ENCODE measurements at regions not wholly inside any gene's neighbourhood (a gene's known extent, or its start where the extent isn't known, plus 50 kb on each side); places are given as distances from the start of the nearest gene placed in this dataset.
A peak's percentile ranks its signal among the peaks of the same experiment; 100 is the strongest.

- H3K4me3 ChIP-seq (ENCODE audit: low read depth, low read length) = no peak overlapping the region
- no peak for TF ChIP-seq CTCF (conservative IDR thresholded peaks at IDR 0.05; ENCODE audit: low read depth, low read length)
- DNase-seq (ENCODE audit: low read depth) = no peak
Measured at GRCh38 chr12:91579516-91580263, 397.1 kb upstream of the DCN start.

- H3K4me3 ChIP-seq (ENCODE audit: low read depth, low read length) = peak overlapping the region; percentile 40
- no peak for DNase-seq (ENCODE audit: low read depth)
- peak; percentile 35 for TF ChIP-seq CTCF (conservative IDR thresholded peaks at IDR 0.05; ENCODE audit: low read depth, low read length)
Measured at GRCh38 chr12:91577586-91578539, 395.2 kb upstream of the DCN start.

DNA sequence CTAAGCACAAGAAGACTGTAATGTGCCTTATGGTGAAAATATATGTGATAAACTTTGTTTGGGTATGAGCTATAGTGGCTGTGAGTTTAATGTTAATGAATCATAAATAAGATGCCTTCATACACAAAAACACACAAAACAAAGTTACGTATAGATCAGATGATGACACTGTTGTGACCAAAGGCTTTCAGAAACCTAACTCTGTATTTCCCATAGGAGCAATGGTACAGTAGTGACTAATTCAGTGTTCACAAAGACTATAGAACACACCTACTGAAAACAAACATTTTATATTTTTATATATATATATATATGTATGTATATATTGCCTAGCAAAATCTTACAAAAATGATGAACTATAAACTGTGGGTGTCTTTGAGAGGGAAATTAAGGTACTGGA is 393.8 kb upstream of the DCN start:
- no peak for DNase-seq (ENCODE audit: low read depth)
- TF ChIP-seq CTCF (conservative IDR thresholded peaks at IDR 0.05; ENCODE audit: low read depth, low read length) = no peak
- no peak overlapping the region for H3K4me3 ChIP-seq (ENCODE audit: low read depth, low read length)

GRCh38 chr12:91575630-91576029 is 393.0 kb upstream of the DCN start:
- H3K4me3 ChIP-seq (ENCODE audit: low read depth, low read length) = no peak overlapping the region
- TF ChIP-seq CTCF (conservative IDR thresholded peaks at IDR 0.05; ENCODE audit: low read depth, low read length) = no peak
- no peak for DNase-seq (ENCODE audit: low read depth)

DNA sequence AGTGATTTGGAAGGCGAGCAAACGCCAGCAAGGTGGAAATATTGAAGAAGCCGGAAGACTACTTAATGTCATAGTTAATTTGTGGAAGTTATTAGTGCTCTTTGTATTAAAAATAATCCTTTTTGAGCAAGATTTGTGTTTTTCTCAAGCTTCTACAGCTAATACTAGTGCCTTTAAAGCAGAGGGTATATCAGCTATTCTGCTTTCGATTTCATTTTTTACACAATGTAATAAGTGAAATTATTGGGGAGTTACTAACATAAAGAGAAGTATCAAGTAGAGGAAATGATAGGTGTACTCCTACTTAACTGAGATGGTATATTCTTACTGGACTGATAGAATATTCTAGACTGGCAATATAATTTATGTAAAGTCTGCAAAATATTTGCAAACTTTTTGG is 392.4 kb upstream of the DCN start:
- no peak for DNase-seq (ENCODE audit: low read depth)
- no peak for TF ChIP-seq CTCF (conservative IDR thresholded peaks at IDR 0.05; ENCODE audit: low read depth, low read length)

DNA sequence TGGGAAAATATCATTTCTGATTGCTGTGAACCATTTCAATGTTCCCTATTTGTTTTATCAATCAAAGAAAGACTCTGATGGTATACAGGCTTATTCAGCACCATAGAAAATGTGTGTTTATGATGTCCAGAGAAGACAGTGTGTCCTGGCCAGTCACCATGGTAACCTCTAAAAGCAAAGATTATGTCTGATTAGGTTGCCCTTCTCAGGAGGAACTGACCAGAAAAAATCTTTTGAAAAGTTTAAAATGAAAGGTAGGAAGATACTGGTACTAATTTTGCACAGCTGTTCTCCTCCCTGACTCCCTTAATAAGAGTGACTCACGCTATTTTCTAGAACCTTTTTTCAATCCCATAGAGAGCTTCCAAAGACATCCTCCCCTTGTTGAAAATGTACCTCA is 391.8 kb upstream of the DCN start:
- DNase-seq (ENCODE audit: low read depth) = no peak
- no peak overlapping the region for H3K4me3 ChIP-seq (ENCODE audit: low read depth, low read length)
- TF ChIP-seq CTCF (conservative IDR thresholded peaks at IDR 0.05; ENCODE audit: low read depth, low read length) = no peak

More for the DNA sequence above, 392.4 kb upstream of the DCN start:
- H3K4me3 ChIP-seq (ENCODE audit: low read depth, low read length) = no peak overlapping the region
